IMR-90 (cell line): ENCODE measurements at regions not wholly inside any gene's neighbourhood (a gene's known extent, or its start where the extent isn't known, plus 50 kb on each side); places are given as distances from the start of the nearest gene placed in this dataset.

Experiments
- BHLHE40 ChIP-seq: fragments of 150-350 bp; IDR thresholded peaks from 2 replicates; pipeline ENCODE4 v1.6.1; 2016; ENCODE audit warnings: mild to moderate bottlenecking, low read depth, low read length
- CEBPB ChIP-seq: IDR thresholded peaks from 2 replicates; pipeline ENCODE4 v1.6.1; 2012; ENCODE audit warnings: low read depth, low read length, improper control_type of control experiment
- CHD1 ChIP-seq: IDR thresholded peaks from 2 replicates; pipeline ENCODE4 v1.6.1; 2012; ENCODE audit warnings: low read depth, low read length, improper control_type of control experiment
- CTCF ChIP-seq: conservative IDR thresholded peaks from 2 replicates; pipeline ENCODE4 v1.5.1; 2012; ENCODE audit warnings: mild to moderate bottlenecking, low read depth, low read length, improper control_type of control experiment
- ELK1 ChIP-seq: fragments of 150-350 bp; IDR thresholded peaks from 2 replicates; pipeline ENCODE4 v1.6.1; 2016; ENCODE audit warnings: low read depth, mild to moderate bottlenecking, low read length, moderate library complexity, borderline replicate concordance
- FOS ChIP-seq: fragments of 150-350 bp; IDR thresholded peaks from 2 replicates; pipeline ENCODE4 v1.6.1; 2016; ENCODE audit warnings: low read depth, low read length
- MAFK ChIP-seq: IDR thresholded peaks from 2 replicates; pipeline ENCODE4 v1.6.1; 2012; ENCODE audit warnings: low read depth, low read length, improper control_type of control experiment
- MXI1 ChIP-seq: IDR thresholded peaks from 2 replicates; pipeline ENCODE4 v1.6.1; 2012; ENCODE audit warnings: low read depth, mild to moderate bottlenecking, low read length, moderate library complexity, borderline replicate concordance
- NFE2L2 ChIP-seq: fragments of 150-350 bp; IDR thresholded peaks from 2 replicates; pipeline ENCODE4 v1.6.1; 2016; ENCODE audit warnings: low read depth, mild to moderate bottlenecking, low read length
- POLR2A ChIP-seq: IDR thresholded peaks from 2 replicates; pipeline ENCODE4 v1.6.1; 2012; ENCODE audit warnings: mild to moderate bottlenecking, low read depth, low read length
- RAD21 ChIP-seq: IDR thresholded peaks from 2 replicates; pipeline ENCODE4 v1.6.1; 2012; ENCODE audit warnings: low read length, improper control_type of control experiment
- USF2 ChIP-seq: fragments of 150-350 bp; IDR thresholded peaks from 2 replicates; pipeline ENCODE4 v1.6.1; 2017; ENCODE audit warnings: mild to moderate bottlenecking, antibody characterized with exemption, low read length, low read depth

GRCh38 chr3:161800985-161801559 is 304.5 kb downstream of the OTOL1 start:
- TF ChIP-seq POLR2A (no peak), CTCF (no peak), CEBPB (no peak), MAFK (no peak), CHD1 (no peak), BHLHE40 (no peak), MXI1 (no peak), ELK1 (no peak), NFE2L2 (no peak), FOS (no peak), RAD21 (no peak), USF2 (no peak)
